Fibroblast of pulmonary artery (primary cell): ENCODE measurements at regions not wholly inside any gene's neighbourhood (a gene's known extent, or its start where the extent isn't known, plus 50 kb on each side); places are given as distances from the start of the nearest gene placed in this dataset.

Experiments used
- DNase-seq: peaks from one replicate; pipeline ENCODE4 v3.0.0-alpha.2; 2010; ENCODE audit warnings: low read depth
- H3K4me3 ChIP-seq: replicated peaks from 2 replicates; pipeline ENCODE4 v1.5.1; 2011; ENCODE audit warnings: low read depth, mild to moderate bottlenecking, control low read depth, low read length, moderate library complexity
- CTCF ChIP-seq: IDR thresholded peaks from 2 replicates; pipeline ENCODE4 v1.5.1; 2011; ENCODE audit warnings: mild to moderate bottlenecking, control low read depth, low read length, inconsistent platforms; ENCODE audit errors: missing control alignments

DNA sequence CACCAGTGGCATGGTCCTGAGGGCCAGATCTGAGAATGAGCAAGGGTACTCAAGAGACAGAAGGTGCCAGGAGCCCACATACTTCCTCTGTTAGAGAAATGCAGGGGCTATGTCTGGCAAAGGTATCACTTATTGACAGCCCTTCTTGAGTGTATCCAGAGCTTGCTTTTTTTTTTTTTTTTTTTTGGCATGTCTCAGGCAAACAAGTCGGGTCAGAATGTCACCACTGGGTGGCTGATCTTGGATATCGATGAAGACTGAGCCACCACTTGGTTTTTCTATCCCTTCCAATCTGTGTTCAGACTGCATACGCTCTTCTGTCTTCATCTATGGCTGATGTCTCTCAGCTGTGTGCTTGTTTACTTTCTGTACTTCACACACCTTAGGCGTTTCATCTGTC is 363.4 kb upstream of the C2CD4B start:
- TF ChIP-seq CTCF, result no peak

GRCh38 chr15:62532367-62532766 is 367.3 kb upstream of the C2CD4B start:
- H3K4me3 ChIP-seq, result no peak overlapping the region
- no peak for DNase-seq
- no peak for TF ChIP-seq CTCF

More for the DNA sequence above, 363.4 kb upstream of the C2CD4B start:
- DNase-seq, result no peak
- H3K4me3 ChIP-seq, result no peak overlapping the region

GRCh38 chr15:62533687-62534086 is 368.6 kb upstream of the C2CD4B start:
- H3K4me3 ChIP-seq, result no peak overlapping the region
- no peak for TF ChIP-seq CTCF
- DNase-seq, result no peak

DNA sequence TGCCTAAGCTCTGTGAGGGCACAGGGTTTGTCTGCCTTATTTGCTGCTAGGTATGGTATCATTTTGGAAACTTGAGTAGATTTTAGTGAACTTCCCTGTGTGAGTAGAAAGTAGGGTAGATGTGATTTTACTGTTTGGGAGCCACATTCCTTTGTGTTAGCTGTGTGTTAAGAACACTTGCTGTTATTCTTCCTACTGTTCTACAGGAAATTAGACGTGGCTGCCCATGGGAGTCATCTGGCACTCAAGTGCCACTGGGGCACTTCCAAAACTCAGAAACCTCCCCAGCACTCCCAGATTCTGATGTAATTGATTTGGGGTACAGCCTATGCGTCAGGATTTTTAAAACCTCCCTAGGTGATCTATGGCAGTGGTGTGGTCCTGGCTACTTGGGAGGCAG is 369.9 kb upstream of the C2CD4B start:
- DNase-seq, result no peak
- no peak for TF ChIP-seq CTCF
- no peak overlapping the region for H3K4me3 ChIP-seq

DNA sequence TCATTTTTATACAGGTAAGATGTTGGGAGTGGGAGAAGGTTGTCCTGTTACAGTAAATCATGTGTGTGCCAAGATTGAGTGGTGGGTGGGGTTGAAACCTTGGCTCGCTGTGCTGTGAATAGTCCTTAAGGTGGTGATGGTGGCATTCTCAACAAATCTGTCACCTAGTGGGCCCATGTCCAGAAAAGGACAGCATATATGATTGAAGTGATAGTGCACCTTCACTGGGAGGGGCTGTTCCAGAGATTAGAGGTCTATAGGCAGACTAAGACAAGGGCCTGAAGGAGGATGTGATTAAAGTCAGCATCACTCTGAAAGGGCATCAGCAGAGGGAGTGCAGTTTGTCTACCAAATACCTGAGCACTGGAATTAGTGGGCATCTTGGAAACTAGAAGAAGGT is 374.2 kb upstream of the C2CD4B start:
- no peak overlapping the region for H3K4me3 ChIP-seq
- DNase-seq, result no peak
- no peak for TF ChIP-seq CTCF

- no peak for TF ChIP-seq CTCF
- no peak for DNase-seq
- H3K4me3 ChIP-seq, result no peak overlapping the region
Observed at GRCh38 chr15:62541250-62541649, 376.2 kb upstream of the C2CD4B start.

DNA sequence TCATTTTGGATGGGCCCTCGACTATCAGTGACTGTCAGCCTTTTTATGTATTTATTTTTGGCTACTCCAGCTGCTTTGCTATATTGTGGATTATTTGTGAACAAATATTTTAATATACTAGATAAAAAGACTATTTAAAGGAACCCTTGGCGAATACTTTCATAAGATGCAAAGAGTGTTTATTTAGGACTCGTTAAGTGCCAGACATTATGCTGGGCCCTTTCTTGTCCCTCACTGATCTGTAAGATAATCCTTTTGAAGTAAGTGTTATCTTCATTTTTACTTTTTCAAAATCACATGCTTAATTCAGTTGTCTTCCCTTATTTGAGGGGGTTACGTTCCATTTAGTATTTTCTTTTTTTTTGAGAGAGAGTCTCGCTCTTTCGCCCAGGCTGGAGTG is 376.8 kb upstream of the C2CD4B start:
- no peak for DNase-seq
- no peak for TF ChIP-seq CTCF
- H3K4me3 ChIP-seq, result no peak overlapping the region
